Activated T-helper 9 cell treated with anti-CD3 and anti-CD28 coated beads, Interleukin-2, amount 50 U/mL, for 16 hours (primary cell): ENCODE measurements at regions not wholly inside any gene's neighbourhood (a gene's known extent, or its start where the extent isn't known, plus 50 kb on each side); places are given as distances from the start of the nearest gene placed in this dataset.
"Not testable (repeated sequence)": the region's sequence is repeated elsewhere in the genome, so short reads cannot be mapped to it uniquely, and the experiment has no call there.

Experiments
- DNase-seq: peaks from one replicate; pipeline ENCODE4 v3.0.0-alpha.2; 2020; ENCODE audit warnings: low read depth

GRCh38 chr6:11486959-11487358 lies 50.6 kb upstream of the TMEM170B start:
- no peak for DNase-seq

GRCh38 chr6:11486486-11486885 lies 51.1 kb upstream of the TMEM170B start:
- DNase-seq = no peak

- no peak for DNase-seq
Measured at GRCh38 chr6:11486051-11486450, 51.5 kb upstream of the TMEM170B start.

GRCh38 chr6:11485271-11485670 lies 52.3 kb upstream of the TMEM170B start:
- DNase-seq = no peak

- DNase-seq = no peak
Measured at GRCh38 chr6:11484441-11484840, 53.1 kb upstream of the TMEM170B start.

- DNase-seq = no peak
Measured at GRCh38 chr6:11482616-11483015, 54.9 kb upstream of the TMEM170B start.

GRCh38 chr6:11480541-11480940 lies 57.0 kb upstream of the TMEM170B start:
- no peak for DNase-seq

- no peak for DNase-seq
Measured at GRCh38 chr6:11479296-11479695, 58.3 kb upstream of the TMEM170B start.

GRCh38 chr6:11478586-11478985 lies 59.0 kb upstream of the TMEM170B start:
- no peak for DNase-seq

- no peak for DNase-seq
Measured at GRCh38 chr6:11475016-11475415, 62.5 kb upstream of the TMEM170B start.

- DNase-seq = no peak
Measured at GRCh38 chr6:11473008-11473740, 64.4 kb upstream of the TMEM170B start.

GRCh38 chr6:11471261-11471660 lies 66.3 kb upstream of the TMEM170B start:
- DNase-seq = no peak

- no peak for DNase-seq
Measured at GRCh38 chr6:11469684-11470083, 67.9 kb upstream of the TMEM170B start.

- not testable (repeated sequence) for DNase-seq
Measured at GRCh38 chr6:11468271-11468670, 69.3 kb upstream of the TMEM170B start.

GRCh38 chr6:11467364-11467763 lies 70.2 kb upstream of the TMEM170B start:
- DNase-seq = no peak

- no peak for DNase-seq
Measured at GRCh38 chr6:11463398-11463780, 74.2 kb upstream of the TMEM170B start.

GRCh38 chr6:11462742-11463397 lies 74.7 kb upstream of the TMEM170B start:
- DNase-seq = no peak

- DNase-seq = no peak
Measured at GRCh38 chr6:11460837-11461661, 76.5 kb upstream of the TMEM170B start.

GRCh38 chr6:11460001-11460668 lies 77.4 kb upstream of the TMEM170B start:
- DNase-seq = no peak

GRCh38 chr6:11459079-11459610 lies 78.4 kb upstream of the TMEM170B start:
- DNase-seq = no peak

- no peak for DNase-seq
Measured at GRCh38 chr6:11458509-11458908, 79.0 kb upstream of the TMEM170B start.

- not testable (repeated sequence) for DNase-seq
Measured at GRCh38 chr6:11457422-11457821, 80.1 kb upstream of the TMEM170B start.
